Neural progenitor cell (in vitro differentiated cells): ENCODE measurements at regions not wholly inside any gene's neighbourhood (a gene's known extent, or its start where the extent isn't known, plus 50 kb on each side); places are given as distances from the start of the nearest gene placed in this dataset.

Source experiments
- EZH2 ChIP-seq: fragments of 200-600 bp; sonication (generic); IDR thresholded peaks from 2 replicates; pipeline ENCODE4 v1.6.1; 2017; ENCODE audit warnings: antibody characterized with exemption, mild to moderate bottlenecking, moderate library complexity
- EZH2phosphoT487 ChIP-seq: fragments of 200-600 bp; sonication (generic); IDR thresholded peaks from 2 replicates; pipeline ENCODE4 v1.6.1; 2017; ENCODE audit warnings: antibody characterized with exemption
- TF ChIP-seq, protein P1 (sequence below): fragments of 200-600 bp; sonication (generic); IDR thresholded peaks from 2 replicates; pipeline ENCODE4 v1.5.1; 2017; ENCODE audit warnings: antibody characterized with exemption, mild to moderate bottlenecking

DNA sequence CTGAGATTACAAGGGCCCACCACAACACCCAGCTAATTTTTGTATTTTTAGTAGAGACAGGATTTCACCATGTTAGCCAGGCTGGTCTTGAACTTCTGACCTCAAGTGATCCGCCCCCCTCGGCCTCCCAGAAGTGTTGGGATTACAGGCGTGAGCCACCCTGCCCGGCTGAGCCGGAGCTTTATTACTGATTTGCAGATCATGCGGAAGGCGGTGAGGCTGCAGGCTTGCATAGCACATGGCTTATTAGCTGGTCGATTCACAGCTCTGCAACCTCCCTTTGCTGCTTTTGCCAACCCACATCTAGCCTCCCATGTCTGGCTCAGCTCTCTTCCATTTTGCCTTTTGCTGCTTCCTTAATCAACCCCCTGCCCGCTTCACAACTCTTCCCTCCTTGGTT is 210.3 kb downstream of the VAPA start:
- TF ChIP-seq, protein P1, sequence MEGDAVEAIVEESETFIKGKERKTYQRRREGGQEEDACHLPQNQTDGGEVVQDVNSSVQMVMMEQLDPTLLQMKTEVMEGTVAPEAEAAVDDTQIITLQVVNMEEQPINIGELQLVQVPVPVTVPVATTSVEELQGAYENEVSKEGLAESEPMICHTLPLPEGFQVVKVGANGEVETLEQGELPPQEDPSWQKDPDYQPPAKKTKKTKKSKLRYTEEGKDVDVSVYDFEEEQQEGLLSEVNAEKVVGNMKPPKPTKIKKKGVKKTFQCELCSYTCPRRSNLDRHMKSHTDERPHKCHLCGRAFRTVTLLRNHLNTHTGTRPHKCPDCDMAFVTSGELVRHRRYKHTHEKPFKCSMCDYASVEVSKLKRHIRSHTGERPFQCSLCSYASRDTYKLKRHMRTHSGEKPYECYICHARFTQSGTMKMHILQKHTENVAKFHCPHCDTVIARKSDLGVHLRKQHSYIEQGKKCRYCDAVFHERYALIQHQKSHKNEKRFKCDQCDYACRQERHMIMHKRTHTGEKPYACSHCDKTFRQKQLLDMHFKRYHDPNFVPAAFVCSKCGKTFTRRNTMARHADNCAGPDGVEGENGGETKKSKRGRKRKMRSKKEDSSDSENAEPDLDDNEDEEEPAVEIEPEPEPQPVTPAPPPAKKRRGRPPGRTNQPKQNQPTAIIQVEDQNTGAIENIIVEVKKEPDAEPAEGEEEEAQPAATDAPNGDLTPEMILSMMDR, result no peak
- TF ChIP-seq EZH2phosphoT487 (no peak), EZH2 (no peak)
